ENCODE measurements at regions not wholly inside any gene's neighbourhood (a gene's known extent, or its start where the extent isn't known, plus 50 kb on each side); places are given as distances from the start of the nearest gene placed in this dataset.

GRCh38 chr18:57969824-57970223 is 74.2 kb upstream of the NEDD4L start:
- TF ChIP-seq, protein P1, sequence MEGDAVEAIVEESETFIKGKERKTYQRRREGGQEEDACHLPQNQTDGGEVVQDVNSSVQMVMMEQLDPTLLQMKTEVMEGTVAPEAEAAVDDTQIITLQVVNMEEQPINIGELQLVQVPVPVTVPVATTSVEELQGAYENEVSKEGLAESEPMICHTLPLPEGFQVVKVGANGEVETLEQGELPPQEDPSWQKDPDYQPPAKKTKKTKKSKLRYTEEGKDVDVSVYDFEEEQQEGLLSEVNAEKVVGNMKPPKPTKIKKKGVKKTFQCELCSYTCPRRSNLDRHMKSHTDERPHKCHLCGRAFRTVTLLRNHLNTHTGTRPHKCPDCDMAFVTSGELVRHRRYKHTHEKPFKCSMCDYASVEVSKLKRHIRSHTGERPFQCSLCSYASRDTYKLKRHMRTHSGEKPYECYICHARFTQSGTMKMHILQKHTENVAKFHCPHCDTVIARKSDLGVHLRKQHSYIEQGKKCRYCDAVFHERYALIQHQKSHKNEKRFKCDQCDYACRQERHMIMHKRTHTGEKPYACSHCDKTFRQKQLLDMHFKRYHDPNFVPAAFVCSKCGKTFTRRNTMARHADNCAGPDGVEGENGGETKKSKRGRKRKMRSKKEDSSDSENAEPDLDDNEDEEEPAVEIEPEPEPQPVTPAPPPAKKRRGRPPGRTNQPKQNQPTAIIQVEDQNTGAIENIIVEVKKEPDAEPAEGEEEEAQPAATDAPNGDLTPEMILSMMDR (IDR thresholded peaks at IDR 0.05): no peak
- TF ChIP-seq TEAD4 (IDR thresholded peaks at IDR 0.05; ENCODE audit: borderline replicate concordance, insufficient read depth) (no peak), ELF1 (IDR thresholded peaks at IDR 0.05) (no peak)
